ENCODE measurements at regions not wholly inside any gene's neighbourhood (a gene's known extent, or its start where the extent isn't known, plus 50 kb on each side); places are given as distances from the start of the nearest gene placed in this dataset.

GRCh38 chr10:31603235-31604087, 284.4 kb downstream of the ZEB1 start:
- Histone ChIP-seq H3K4me1 (replicated peaks in 1 of 2; ENCODE audit: control insufficient read depth in 2 of 2, insufficient read depth in 2 of 2, low read length in 2 of 2) (peaks cover 0 to 13% of the 10 kb centered on the region in 2 experiments; a peak in 3 of 5 replicates), H3K9ac (ENCODE audit: insufficient read depth in 1 of 2, low read depth in 2 of 2, low read length in 2 of 2) (peak overlapping the region in 1 of 2 experiments; percentile 83; a peak in 2 of 4 replicates), H3K9me3 (replicated peaks; ENCODE audit: control insufficient read depth, insufficient read depth, low read depth, low read length) (no peaks in the 10 kb centered on the region; the same call in 1 of the 2 replicates), H3K9me1 (ENCODE audit: control insufficient read depth, insufficient read depth, low read length) (no peaks in the 10 kb centered on the region), H3K79me2 (ENCODE audit: control insufficient read depth, insufficient read depth, low read length) (no peaks in the 10 kb centered on the region), H3K27me3 (ENCODE audit: control insufficient read depth in 2 of 2, insufficient read depth in 2 of 2, low read length in 2 of 2) (no peaks in the 10 kb centered on the region), H3K4me3 (peak overlapping the region; percentile 38), H2AFZ (ENCODE audit: low read depth, low read length) (peak overlapping the region; percentile 91), H3K36me3 (ENCODE audit: control insufficient read depth, insufficient read depth, low read length) (no peaks in the 10 kb centered on the region), H3K4me2 (ENCODE audit: insufficient read depth, low read length) (peak overlapping the region; percentile 74), H4K20me1 (replicated peaks; ENCODE audit: control insufficient read depth, insufficient read depth, low read length) (no peaks in the 10 kb centered on the region), H3K27ac (ENCODE audit: extremely low read depth, low read depth, low read length) (no peak overlapping the region; the same call in 2 of the 3 replicates)
- in situ Hi-C loops (cut with MboI) = no loop called here
- CTCF ChIA-PET (ENCODE audit: low intra/inter-chr PET ratio) = no interaction called here
- POLR2A ChIA-PET = interaction anchor here (0.7 kb wide), 2 partner anchors 144 to 358 kb away, joined by 3 to 5 read pairs; no protein-coding TSS in a partner anchor
- DNase-seq (ENCODE audit: extremely low read depth in 1 of 4, low spot score in 3 of 4) = peak; percentile 91 to 97 (median 96)
- peak; percentile 72 for FAIRE-seq
- 17% methylated on average over 47 of the region's 68 CpGs for WGBS (ENCODE audit: insufficient coverage, low coverage, missing lambda C conversion rate)
- intact Hi-C loops (cut with micrococcal nuclease) = no loop called here
- ATAC-seq = peak; percentile 100
- BruUV-seq (replicated peaks) = no TSS peak
- TF ChIP-seq MAX (CRISPR knock-in tag; IDR thresholded peaks at IDR 0.05) (no peak), ZNF184 (CRISPR knock-in tag; IDR thresholded peaks at IDR 0.05) (no peak), GABPA (tag; conservative IDR thresholded peaks at IDR 0.05; ENCODE audit: low read depth) (peak; percentile 59; the same call in 1 of the 2 replicates), ZNF282 (CRISPR knock-in tag; IDR thresholded peaks at IDR 0.05) (no peak), IRF1 (CRISPR knock-in tag; IDR thresholded peaks at IDR 0.05; ENCODE audit: borderline replicate concordance) (no peak), UBTF (IDR thresholded peaks at IDR 0.05; ENCODE audit: borderline replicate concordance in 1 of 2, low read depth in 2 of 2, low read length in 2 of 2) (no peak), HDAC6 (IDR thresholded peaks at IDR 0.05; ENCODE audit: low read depth, low read length) (no peak), E2F8 (IDR thresholded peaks at IDR 0.05; ENCODE audit: low read depth, partially characterized antibody) (no peak), PHF20 (IDR thresholded peaks at IDR 0.05; ENCODE audit: partially characterized antibody) (no peak), VEZF1 (CRISPR knock-in tag; IDR thresholded peaks at IDR 0.05) (no peak; the same call in none of the 2 replicates), ZNF324 (CRISPR knock-in tag; IDR thresholded peaks at IDR 0.05) (no peak), BDP1 (IDR thresholded peaks at IDR 0.05; ENCODE audit: insufficient read depth, insufficient read length) (no peak), PHF21A (IDR thresholded peaks at IDR 0.05; ENCODE audit: borderline replicate concordance, low read depth) (no peak)
